HG03025 (cell line): ENCODE measurements at regions not wholly inside any gene's neighbourhood (a gene's known extent, or its start where the extent isn't known, plus 50 kb on each side); places are given as distances from the start of the nearest gene placed in this dataset.
"Not testable (repeated sequence)": the region's sequence is repeated elsewhere in the genome, so short reads cannot be mapped to it uniquely, and the experiment has no call there.

ENCODE experiments used
- ATAC-seq: cut with Tn5 transposase; IDR thresholded peaks from one replicate; pipeline ENCODE4 v1.9.1; 2021; ENCODE audit warnings: mild to moderate bottlenecking, moderate library complexity; ENCODE audit not compliant: unreplicated experiment, low FRiP score

GRCh38 chr3:87898971-87899370 is 159.8 kb downstream of the CGGBP1 start:
- ATAC-seq = no peak

- ATAC-seq = no peak
Measured at GRCh38 chr3:87895983-87896382, 162.8 kb downstream of the CGGBP1 start.

GRCh38 chr3:87873136-87873535 is 185.7 kb downstream of the CGGBP1 start:
- no peak for ATAC-seq

GRCh38 chr3:87867001-87867400 is 191.8 kb downstream of the CGGBP1 start:
- no peak for ATAC-seq

- ATAC-seq = no peak
Measured at GRCh38 chr3:87856126-87856525, 202.7 kb downstream of the CGGBP1 start.

GRCh38 chr3:87855616-87856015 is 203.2 kb downstream of the CGGBP1 start:
- no peak for ATAC-seq

DNA sequence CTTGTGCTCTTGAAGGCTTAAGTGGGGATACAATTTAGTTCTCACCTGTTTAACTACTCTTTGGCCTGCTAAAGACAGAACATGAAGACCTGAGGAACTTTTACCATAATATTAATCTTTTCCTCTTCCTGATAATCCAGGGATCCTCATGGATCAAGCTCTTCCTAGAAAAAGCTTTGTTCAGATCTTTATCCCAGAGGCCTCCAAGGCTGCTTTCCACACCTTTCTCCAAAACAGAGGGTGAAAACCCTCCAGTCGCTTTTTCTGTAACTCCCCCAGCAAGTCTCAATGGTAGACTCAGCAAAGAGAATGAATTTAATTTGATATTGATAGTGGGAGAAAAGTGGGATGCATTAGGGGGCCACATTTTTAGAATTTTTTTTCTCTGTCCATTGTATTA is 203.6 kb downstream of the CGGBP1 start:
- no peak for ATAC-seq

DNA sequence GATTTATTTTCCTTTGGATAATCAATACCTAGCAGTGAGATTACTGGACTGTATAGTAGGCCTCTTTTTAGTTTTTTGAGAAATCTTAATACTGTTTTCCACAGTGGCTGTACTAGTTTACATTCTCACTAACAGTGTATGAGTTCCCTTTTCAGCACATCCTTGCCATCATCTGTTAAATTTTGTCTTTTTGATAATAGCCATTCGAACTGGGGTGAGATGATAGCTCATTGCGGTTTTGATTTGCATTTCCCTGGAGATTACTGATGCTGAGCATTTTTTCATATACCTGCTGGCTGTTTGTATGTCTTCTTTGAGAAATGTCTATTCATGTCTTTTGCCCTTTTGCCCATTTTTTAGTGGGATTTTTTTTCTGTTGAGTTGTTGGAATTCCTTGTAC is 210.8 kb downstream of the CGGBP1 start:
- ATAC-seq = no peak

- ATAC-seq = no peak
Measured at GRCh38 chr3:87837076-87837475, 221.7 kb downstream of the CGGBP1 start.

DNA sequence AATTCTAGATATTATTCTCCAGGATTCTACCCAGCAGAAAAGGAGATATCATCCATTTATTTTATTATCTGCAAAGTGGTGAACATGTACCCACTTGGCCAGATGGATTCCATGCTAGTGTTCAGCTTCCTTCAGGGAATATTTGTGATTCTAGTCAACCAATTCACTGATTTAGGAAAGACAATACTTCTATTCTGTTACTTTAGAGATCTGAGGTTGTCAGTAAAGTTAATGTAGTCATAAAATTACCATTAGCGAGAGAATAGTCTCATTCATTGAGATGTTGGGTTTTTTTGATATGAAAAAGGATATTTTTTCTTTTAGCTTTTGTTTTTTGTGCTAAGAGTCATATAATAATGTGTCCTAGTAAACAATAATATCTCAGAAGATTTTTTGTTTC is 222.8 kb downstream of the CGGBP1 start:
- no peak for ATAC-seq

DNA sequence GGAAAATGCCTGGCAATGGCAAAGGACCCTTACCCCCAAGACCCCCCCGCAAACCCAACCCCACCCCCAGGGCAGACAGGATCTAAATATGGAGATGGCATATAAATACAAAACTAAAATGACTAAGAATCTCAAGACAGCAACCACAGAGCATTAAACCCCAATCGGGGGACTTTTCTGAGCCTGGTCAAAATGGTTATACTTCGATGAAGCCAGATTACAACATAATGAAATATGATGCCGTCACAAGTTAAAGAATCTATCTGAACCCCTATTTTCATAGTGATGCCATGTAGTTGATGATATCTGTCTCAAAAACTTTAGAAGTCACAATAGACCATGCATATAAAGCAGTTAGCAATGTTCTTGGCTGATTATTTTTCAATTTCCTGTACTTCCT is 223.6 kb downstream of the CGGBP1 start:
- ATAC-seq = no peak

DNA sequence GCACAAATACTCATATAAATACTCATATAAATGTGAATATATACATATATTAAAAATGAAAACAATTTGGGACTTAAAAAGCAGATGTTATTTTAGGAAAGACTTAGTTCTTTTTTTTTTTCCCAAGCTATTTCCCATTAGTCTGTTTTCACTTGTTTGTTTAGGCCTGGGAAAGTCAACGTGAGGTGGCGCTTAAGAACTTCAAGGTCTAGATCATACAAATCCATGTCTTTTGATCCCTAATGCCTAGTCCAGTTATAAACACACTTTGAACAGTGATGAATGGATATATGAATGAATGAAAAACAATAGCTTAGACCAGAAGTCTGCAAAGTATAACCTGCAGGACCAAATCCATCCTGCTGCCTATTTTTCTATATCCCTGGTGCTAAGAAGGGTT is 224.5 kb downstream of the CGGBP1 start:
- ATAC-seq = no peak

GRCh38 chr3:87833039-87833377 is 225.8 kb downstream of the CGGBP1 start:
- no peak for ATAC-seq

- ATAC-seq = no peak
Measured at GRCh38 chr3:87828046-87828445, 230.8 kb downstream of the CGGBP1 start.

DNA sequence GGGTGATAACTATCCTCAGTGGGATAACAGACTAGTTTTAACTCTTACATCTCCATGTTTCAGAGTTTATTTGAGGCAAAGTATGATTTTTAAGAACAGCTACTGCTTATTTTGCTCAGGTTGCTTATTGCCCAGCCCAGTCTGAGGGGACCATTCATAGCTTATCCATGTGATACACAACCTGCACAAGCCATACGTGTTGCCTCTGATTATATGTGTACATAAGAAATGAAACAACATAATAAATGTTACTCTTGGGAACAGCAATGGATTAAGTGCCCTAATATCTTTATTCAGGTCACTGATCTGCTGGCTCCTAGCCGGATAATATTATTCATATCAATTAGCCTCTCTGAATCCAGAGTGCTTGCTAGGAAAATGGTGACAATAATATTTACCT is 236.2 kb downstream of the CGGBP1 start:
- no peak for ATAC-seq

GRCh38 chr3:87813503-87813902 is 245.3 kb downstream of the CGGBP1 start:
- ATAC-seq = not testable (repeated sequence)

- no peak for ATAC-seq
Measured at GRCh38 chr3:87811953-87812352, 246.9 kb downstream of the CGGBP1 start.

GRCh38 chr3:87810452-87811016 is 248.3 kb downstream of the CGGBP1 start:
- no peak for ATAC-seq

DNA sequence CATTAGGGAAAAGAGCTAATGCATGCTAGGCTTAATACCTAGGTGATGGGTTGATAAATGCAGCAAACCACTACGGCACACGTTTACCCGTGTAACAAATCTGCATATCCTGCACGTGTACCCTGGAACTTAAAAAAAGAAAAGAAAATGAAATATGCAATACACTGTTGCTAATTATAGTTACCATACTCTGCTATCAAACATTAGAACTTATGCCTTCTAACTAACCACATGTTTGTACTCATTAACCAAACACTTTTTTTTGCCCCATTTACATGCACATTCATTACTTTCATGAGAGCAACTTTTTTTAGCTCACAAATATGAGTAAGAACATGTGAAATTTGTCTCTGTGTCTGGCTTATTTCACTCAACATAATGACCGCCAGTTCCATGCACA is 253.1 kb downstream of the CGGBP1 start:
- ATAC-seq = no peak

GRCh38 chr3:87801409-87801808 is 257.4 kb downstream of the CGGBP1 start:
- no peak for ATAC-seq

DNA sequence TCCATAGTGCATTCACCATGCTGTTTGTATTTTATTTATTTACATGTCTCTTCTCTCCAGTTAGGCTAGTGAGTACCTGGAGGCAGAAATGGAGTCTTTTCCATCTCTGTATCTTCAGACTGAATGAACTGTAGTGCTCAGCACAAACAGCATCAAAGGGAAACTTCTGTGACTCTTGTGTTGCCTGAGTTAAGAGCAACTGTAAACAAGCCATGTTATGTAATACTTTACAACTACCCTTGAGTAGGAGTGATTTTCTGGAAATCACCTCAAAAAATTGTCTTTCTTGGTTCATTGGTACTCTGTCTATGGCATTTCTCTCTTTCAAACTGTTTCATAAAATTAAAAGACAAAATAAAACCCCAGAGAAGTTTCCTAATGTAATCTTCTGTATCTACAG is 258.3 kb downstream of the CGGBP1 start:
- ATAC-seq = no peak

DNA sequence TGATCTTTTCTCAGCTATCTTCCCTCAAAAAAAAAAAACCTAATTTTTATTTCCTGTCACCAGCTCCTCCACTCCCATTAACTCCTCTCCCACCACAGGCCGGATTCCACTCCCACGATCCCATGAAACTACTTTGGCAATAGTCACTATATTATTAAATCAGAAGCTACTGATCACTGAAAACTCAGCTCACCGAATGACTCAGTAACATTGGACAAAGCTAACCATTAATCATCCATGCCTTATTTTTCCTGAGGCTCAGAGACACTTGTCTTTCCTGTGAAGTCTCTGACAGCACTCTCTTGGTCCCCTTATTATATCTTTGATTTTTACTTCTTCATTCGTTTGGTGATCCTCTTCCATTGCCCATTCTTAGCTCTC is 260.2 kb downstream of the CGGBP1 start:
- no peak for ATAC-seq

GRCh38 chr3:87797872-87798566 is 260.8 kb downstream of the CGGBP1 start:
- ATAC-seq = no peak
